Common myeloid progenitor, CD34-positive (primary cell): ENCODE measurements at regions not wholly inside any gene's neighbourhood (a gene's known extent, or its start where the extent isn't known, plus 50 kb on each side); places are given as distances from the start of the nearest gene placed in this dataset.

Experiments used
- CTCF ChIA-PET: fragments of 350-600 bp; sonication (Branson Sonifier 250); formaldehyde crosslinking; loops from one replicate; lab custom pipeline; 2021; ENCODE audit warnings: antibody characterized with exemption; lab: Charles Lee
- POLR2A ChIA-PET: fragments of 350-600 bp; sonication (Branson Sonifier 250); formaldehyde crosslinking; loops from one replicate; lab custom pipeline; 2021; ENCODE audit warnings: antibody characterized with exemption; lab: Charles Lee
- DNase-seq, 3 donors: peaks; one replicate each; pipeline versions ENCODE4 v3.0.0 to v3.0.0-alpha.2; 2013
- H3K27ac ChIP-seq, 2 experiments: 1 replicate in 1 of 2; 2 replicates in 1 of 2; pipeline ENCODE4 v1.7.0; 2013; ENCODE audit warnings: inconsistent platforms in 2 of 2, low read length in 2 of 2, mild to moderate bottlenecking in 2 of 2, low read depth in 1 of 2, moderate library complexity in 1 of 2; ENCODE audit not compliant: severe bottlenecking in 2 of 2, insufficient read depth in 1 of 2, poor library complexity in 1 of 2
- H3K27me3 ChIP-seq, 5 experiments: replicated peaks in 2 of 5; 1 replicate in 3 of 5; 2 replicates in 2 of 5; pipeline versions ENCODE4 v1.6.1 to v1.7.0; 2013; ENCODE audit warnings: low read length in 4 of 5, mild to moderate bottlenecking in 2 of 5, moderate library complexity in 2 of 5, inconsistent platforms in 1 of 5; ENCODE audit not compliant: insufficient read depth in 5 of 5, control insufficient read depth in 4 of 5
- H3K36me3 ChIP-seq, 4 experiments: 1 replicate in 2 of 4; 2 replicates in 2 of 4; pipeline versions ENCODE4 v1.6.1 to v1.7.0; 2013; ENCODE audit warnings: low read length in 3 of 4, control low read depth in 1 of 4, mild to moderate bottlenecking in 1 of 4; ENCODE audit not compliant: control insufficient read depth in 4 of 4, insufficient read depth in 4 of 4
- H3K4me1 ChIP-seq, 4 experiments: 1 replicate in 3 of 4; 2 replicates in 1 of 4; pipeline versions ENCODE4 v1.6.1 to v1.7.1; 2013; ENCODE audit warnings: low read length in 3 of 4, mild to moderate bottlenecking in 3 of 4, control low read depth in 1 of 4, inconsistent platforms in 1 of 4, moderate library complexity in 1 of 4; ENCODE audit not compliant: control insufficient read depth in 4 of 4, insufficient read depth in 4 of 4; ENCODE audit errors: control extremely low read depth in 1 of 4
- H3K4me3 ChIP-seq, 7 experiments: 1 replicate in 4 of 7; 2 replicates in 3 of 7; pipeline versions ENCODE4 v1.5.1 to v1.7.0; 2013; ENCODE audit warnings: mild to moderate bottlenecking in 7 of 7, low read length in 6 of 7, moderate library complexity in 6 of 7, inconsistent platforms in 2 of 7, low read depth in 2 of 7, control low read depth in 1 of 7; ENCODE audit not compliant: insufficient read depth in 4 of 7, control insufficient read depth in 1 of 7; ENCODE audit errors: extremely low read depth in 1 of 7
- H3K9me3 ChIP-seq, 5 experiments: 1 replicate in 4 of 5; 2 replicates in 1 of 5; pipeline versions ENCODE4 v1.6.1 to v1.7.1; 2013; ENCODE audit warnings: low read length in 4 of 5, mild to moderate bottlenecking in 2 of 5, inconsistent platforms in 1 of 5, low read depth in 1 of 5, moderate library complexity in 1 of 5; ENCODE audit not compliant: control insufficient read depth in 4 of 5, insufficient read depth in 2 of 5; ENCODE audit errors: control extremely low read depth in 1 of 5
- WGBS: methylation state at CpG from one replicate; pipeline ENCODE4 v1.1.5; 2013; ENCODE audit not compliant: insufficient coverage; 5-methylcytosine and 5-hydroxymethylcytosine counted together

- CTCF ChIA-PET: no interaction called here
- H3K36me3 ChIP-seq: no peaks in the 10 kb centered on the region
- H3K27me3 ChIP-seq: no peaks in the 10 kb centered on the region
- no peak for DNase-seq
- POLR2A ChIA-PET: no interaction called here
- no peak overlapping the region for H3K4me3 ChIP-seq
- 81% methylated on average over 2 of the region's 3 CpGs for WGBS
- no peak overlapping the region for H3K27ac ChIP-seq
- H3K9me3 ChIP-seq: no peaks in the 10 kb centered on the region
- no peaks in the 10 kb centered on the region for H3K4me1 ChIP-seq
Observed at GRCh38 chr3:86333636-86334035, 657.3 kb downstream of the VGLL3 start.

- Histone ChIP-seq H3K27ac (no peak overlapping the region), H3K4me1 (no peaks in the 10 kb centered on the region), H3K36me3 (no peaks in the 10 kb centered on the region), H3K27me3 (no peaks in the 10 kb centered on the region), H3K4me3 (no peak overlapping the region), H3K9me3 (no peaks in the 10 kb centered on the region)
- no CpG with 5 or more reads among the region's 1 CpG for WGBS
- DNase-seq: no peak
- POLR2A ChIA-PET: no interaction called here
- CTCF ChIA-PET: no interaction called here
Observed at GRCh38 chr3:86303935-86304334, 687.0 kb downstream of the VGLL3 start.

GRCh38 chr3:86282106-86282787 lies 708.7 kb downstream of the VGLL3 start:
- WGBS: 92% methylated on average over 26 of the region's 30 CpGs
- CTCF ChIA-PET: no interaction called here
- no peaks in the 10 kb centered on the region for H3K36me3 ChIP-seq
- no peak overlapping the region for H3K4me3 ChIP-seq
- POLR2A ChIA-PET: no interaction called here
- H3K9me3 ChIP-seq: no peaks in the 10 kb centered on the region
- DNase-seq: no peak
- no peaks in the 10 kb centered on the region for H3K4me1 ChIP-seq
- no peaks in the 10 kb centered on the region for H3K27me3 ChIP-seq
- H3K27ac ChIP-seq: no peak overlapping the region

- CTCF ChIA-PET: no interaction called here
- Histone ChIP-seq H3K27me3 (no peaks in the 10 kb centered on the region), H3K4me1 (no peaks in the 10 kb centered on the region), H3K4me3 (no peak overlapping the region), H3K36me3 (no peaks in the 10 kb centered on the region), H3K9me3 (peaks cover 0 to 1% (median 0%) of the 10 kb centered on the region in 5 experiments), H3K27ac (no peak overlapping the region)
- no peak for DNase-seq
- POLR2A ChIA-PET: no interaction called here
- 94% methylated on average over 4 of the region's 4 CpGs for WGBS
Observed at GRCh38 chr3:86269364-86270155, 721.4 kb downstream of the VGLL3 start.

- Histone ChIP-seq H3K4me1 (no peaks in the 10 kb centered on the region), H3K36me3 (no peaks in the 10 kb centered on the region), H3K27me3 (no peaks in the 10 kb centered on the region), H3K4me3 (no peak overlapping the region), H3K27ac (no peak overlapping the region), H3K9me3 (no peaks in the 10 kb centered on the region)
- no CpG with 5 or more reads among the region's 1 CpG for WGBS
- POLR2A ChIA-PET: no interaction called here
- no peak for DNase-seq
- CTCF ChIA-PET: no interaction called here
Observed at GRCh38 chr3:86257955-86258641, 732.9 kb downstream of the VGLL3 start.

- POLR2A ChIA-PET: no interaction called here
- 96% methylated on average over 3 of the region's 6 CpGs for WGBS
- H3K9me3 ChIP-seq: no peaks in the 10 kb centered on the region
Observed at GRCh38 chr3:86254480-86254879, 736.5 kb downstream of the VGLL3 start.

GRCh38 chr3:86251781-86252180 lies 739.2 kb downstream of the VGLL3 start:
- POLR2A ChIA-PET: no interaction called here

More at GRCh38 chr3:86254480-86254879, 736.5 kb downstream of the VGLL3 start:
- Histone ChIP-seq H3K4me1 (no peaks in the 10 kb centered on the region), H3K4me3 (no peak overlapping the region), H3K36me3 (no peaks in the 10 kb centered on the region), H3K27ac (no peak overlapping the region), H3K27me3 (no peaks in the 10 kb centered on the region)
- CTCF ChIA-PET: no interaction called here
- DNase-seq: no peak

More at GRCh38 chr3:86251781-86252180, 739.2 kb downstream of the VGLL3 start:
- H3K4me1 ChIP-seq: no peaks in the 10 kb centered on the region
- no peak overlapping the region for H3K27ac ChIP-seq
- no peaks in the 10 kb centered on the region for H3K36me3 ChIP-seq
- H3K9me3 ChIP-seq: no peaks in the 10 kb centered on the region
- H3K27me3 ChIP-seq: no peaks in the 10 kb centered on the region
- no peak overlapping the region for H3K4me3 ChIP-seq
- WGBS: no CpG with 5 or more reads among the region's 1 CpG
- no peak for DNase-seq
- CTCF ChIA-PET: no interaction called here
